Stimulated activated naive CD8-positive, alpha-beta T cell treated with anti-CD3 and anti-CD28 coated beads, Interleukin-15, amount 100 ng/mL, for 72 hours (primary cell): ENCODE measurements at regions not wholly inside any gene's neighbourhood (a gene's known extent, or its start where the extent isn't known, plus 50 kb on each side); places are given as distances from the start of the nearest gene placed in this dataset.
A peak's percentile ranks its signal among the peaks of the same experiment; 100 is the strongest.
"Not testable (repeated sequence)": the region's sequence is repeated elsewhere in the genome, so short reads cannot be mapped to it uniquely, and the experiment has no call there.

ENCODE experiments used
- ATAC-seq: fragments of 150-1000 bp; cut with Tn5 transposase; 2 replicates; pipeline ENCODE4 v1.10.0; 2021; ENCODE audit warnings: mild to moderate bottlenecking, moderate library complexity
- DNase-seq, 2 donors: peaks; one replicate each; pipeline ENCODE4 v3.0.0; 2021 to 2022
- H3K27ac Mint-ChIP-seq, 2 donors: one replicate each; pipeline ENCODE4 v1.8.0; 2022; ENCODE audit warnings: mild to moderate bottlenecking in 2 of 2, mixed read lengths in 2 of 2, moderate library complexity in 2 of 2
- H3K27me3 Mint-ChIP-seq: one replicate; pipeline ENCODE4 v1.8.0; 2022; ENCODE audit warnings: mixed read lengths
- H3K4me1 Mint-ChIP-seq: one replicate; pipeline ENCODE4 v1.8.0; 2022; ENCODE audit warnings: mild to moderate bottlenecking, mixed read lengths
- H3K4me3 Mint-ChIP-seq, 2 donors: one replicate each; pipeline ENCODE4 v1.8.0; 2022; ENCODE audit warnings: mild to moderate bottlenecking in 2 of 2, mixed read lengths in 2 of 2, moderate library complexity in 1 of 2
- H3K9me3 Mint-ChIP-seq, 2 donors: one replicate each; pipeline ENCODE4 v1.8.0; 2022; ENCODE audit warnings: mixed read lengths in 2 of 2

DNA sequence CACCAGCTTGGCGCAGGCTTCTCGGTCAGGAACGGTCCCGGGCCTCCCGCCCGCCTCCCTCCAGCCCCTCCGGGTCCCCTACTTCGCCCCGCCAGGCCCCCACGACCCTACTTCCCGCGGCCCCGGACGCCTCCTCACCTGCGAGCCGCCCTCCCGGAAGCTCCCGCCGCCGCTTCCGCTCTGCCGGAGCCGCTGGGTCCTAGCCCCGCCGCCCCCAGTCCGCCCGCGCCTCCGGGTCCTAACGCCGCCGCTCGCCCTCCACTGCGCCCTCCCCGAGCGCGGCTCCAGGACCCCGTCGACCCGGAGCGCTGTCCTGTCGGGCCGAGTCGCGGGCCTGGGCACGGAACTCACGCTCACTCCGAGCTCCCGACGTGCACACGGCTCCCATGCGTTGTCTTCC lies 422.3 kb downstream of the OR4F29 start:
- not testable (repeated sequence) for H3K27ac Mint-ChIP-seq, H3K27me3 Mint-ChIP-seq, H3K4me3 Mint-ChIP-seq, H3K9me3 Mint-ChIP-seq, H3K4me1 Mint-ChIP-seq, ATAC-seq
- DNase-seq: peak; percentile 11 to 13

DNA sequence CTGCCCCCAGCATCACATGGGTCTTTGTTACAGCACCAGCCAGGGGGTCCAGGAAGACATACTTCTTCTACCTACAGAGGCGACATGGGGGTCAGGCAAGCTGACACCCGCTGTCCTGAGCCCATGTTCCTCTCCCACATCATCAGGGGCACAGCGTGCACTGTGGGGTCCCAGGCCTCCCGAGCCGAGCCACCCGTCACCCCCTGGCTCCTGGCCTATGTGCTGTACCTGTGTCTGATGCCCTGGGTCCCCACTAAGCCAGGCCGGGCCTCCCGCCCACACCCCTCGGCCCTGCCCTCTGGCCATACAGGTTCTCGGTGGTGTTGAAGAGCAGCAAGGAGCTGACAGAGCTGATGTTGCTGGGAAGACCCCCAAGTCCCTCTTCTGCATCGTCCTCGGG lies 434.2 kb downstream of the OR4F29 start:
- ATAC-seq, H3K27ac Mint-ChIP-seq, H3K9me3 Mint-ChIP-seq, H3K4me1 Mint-ChIP-seq, H3K4me3 Mint-ChIP-seq, DNase-seq, H3K27me3 Mint-ChIP-seq: not testable (repeated sequence)

- not testable (repeated sequence) for H3K4me1 Mint-ChIP-seq, H3K27me3 Mint-ChIP-seq, H3K4me3 Mint-ChIP-seq, H3K27ac Mint-ChIP-seq, H3K9me3 Mint-ChIP-seq, ATAC-seq, DNase-seq
These were observed 435.5 kb downstream of the OR4F29 start for GRCh38 chr1:16025-16424.

DNA sequence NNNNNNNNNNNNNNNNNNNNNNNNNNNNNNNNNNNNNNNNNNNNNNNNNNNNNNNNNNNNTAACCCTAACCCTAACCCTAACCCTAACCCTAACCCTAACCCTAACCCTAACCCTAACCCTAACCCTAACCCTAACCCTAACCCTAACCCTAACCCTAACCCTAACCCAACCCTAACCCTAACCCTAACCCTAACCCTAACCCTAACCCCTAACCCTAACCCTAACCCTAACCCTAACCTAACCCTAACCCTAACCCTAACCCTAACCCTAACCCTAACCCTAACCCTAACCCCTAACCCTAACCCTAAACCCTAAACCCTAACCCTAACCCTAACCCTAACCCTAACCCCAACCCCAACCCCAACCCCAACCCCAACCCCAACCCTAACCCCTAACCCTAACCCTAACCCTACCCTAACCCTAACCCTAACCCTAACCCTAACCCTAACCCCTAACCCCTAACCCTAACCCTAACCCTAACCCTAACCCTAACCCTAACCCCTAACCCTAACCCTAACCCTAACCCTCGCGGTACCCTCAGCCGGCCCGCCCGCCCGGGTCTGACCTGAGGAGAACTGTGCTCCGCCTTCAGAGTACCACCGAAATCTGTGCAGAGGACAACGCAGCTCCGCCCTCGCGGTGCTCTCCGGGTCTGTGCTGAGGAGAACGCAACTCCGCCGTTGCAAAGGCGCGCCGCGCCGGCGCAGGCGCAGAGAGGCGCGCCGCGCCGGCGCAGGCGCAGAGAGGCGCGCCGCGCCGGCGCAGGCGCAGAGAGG lies 441.3 kb downstream of the OR4F29 start:
- H3K4me3 Mint-ChIP-seq, H3K27me3 Mint-ChIP-seq, H3K9me3 Mint-ChIP-seq, H3K4me1 Mint-ChIP-seq, H3K27ac Mint-ChIP-seq: not testable (repeated sequence)
- peak; percentile 60 for ATAC-seq
- DNase-seq: peak; percentile 28 to 48
